Fibroblast of skin of back (primary cell): ENCODE measurements at regions not wholly inside any gene's neighbourhood (a gene's known extent, or its start where the extent isn't known, plus 50 kb on each side); places are given as distances from the start of the nearest gene placed in this dataset.
"Not testable (repeated sequence)": the region's sequence is repeated elsewhere in the genome, so short reads cannot be mapped to it uniquely, and the experiment has no call there.

Source experiments
- DNase-seq: peaks from one replicate; pipeline ENCODE4 v3.0.0-alpha.2; 2013

DNA sequence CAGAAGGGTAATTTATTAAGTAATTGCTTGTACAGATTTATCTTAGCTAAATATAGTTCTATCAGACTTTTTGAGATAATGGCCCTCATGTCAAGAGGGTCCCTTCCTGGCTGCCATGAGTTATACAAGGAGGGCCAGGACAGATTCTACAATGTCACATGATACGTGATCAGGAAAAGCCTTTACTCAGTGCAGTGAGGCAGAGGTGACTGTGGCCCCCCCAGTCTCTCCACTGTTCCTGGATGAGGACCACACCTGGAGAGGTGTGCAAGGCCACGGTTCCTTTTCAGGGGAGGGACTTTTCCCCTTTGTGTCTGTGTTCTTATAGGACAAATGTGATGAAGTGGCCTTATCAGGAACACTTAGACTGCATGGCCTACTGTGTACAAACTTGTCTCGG is 54.3 kb upstream of the LRCH1 start:
- no peak for DNase-seq

GRCh38 chr13:46496086-46496485 is 56.9 kb upstream of the LRCH1 start:
- no peak for DNase-seq

GRCh38 chr13:46495651-46496050 is 57.3 kb upstream of the LRCH1 start:
- DNase-seq: peak; percentile 6

DNA sequence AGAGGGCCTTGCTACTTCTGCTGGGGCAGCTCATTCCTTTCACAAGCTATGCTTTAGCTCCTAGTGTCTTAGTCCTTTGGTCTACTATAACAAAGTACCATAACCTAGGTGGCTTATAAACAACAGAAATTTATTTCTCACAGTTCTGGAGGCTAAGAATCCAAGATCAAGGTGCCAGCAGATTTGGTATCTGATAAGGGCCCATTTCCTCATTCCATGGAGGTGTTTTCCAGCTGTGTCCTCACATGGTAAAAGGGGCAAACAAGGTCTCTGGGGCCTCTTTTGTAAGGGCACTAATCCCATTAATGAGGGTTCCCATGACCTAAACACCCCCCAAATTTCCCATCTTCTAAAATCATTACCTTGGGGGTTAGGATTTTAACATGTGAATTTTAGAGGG is 57.9 kb upstream of the LRCH1 start:
- no peak for DNase-seq

GRCh38 chr13:46492946-46493345 is 60.0 kb upstream of the LRCH1 start:
- peak; percentile 63 for DNase-seq

DNA sequence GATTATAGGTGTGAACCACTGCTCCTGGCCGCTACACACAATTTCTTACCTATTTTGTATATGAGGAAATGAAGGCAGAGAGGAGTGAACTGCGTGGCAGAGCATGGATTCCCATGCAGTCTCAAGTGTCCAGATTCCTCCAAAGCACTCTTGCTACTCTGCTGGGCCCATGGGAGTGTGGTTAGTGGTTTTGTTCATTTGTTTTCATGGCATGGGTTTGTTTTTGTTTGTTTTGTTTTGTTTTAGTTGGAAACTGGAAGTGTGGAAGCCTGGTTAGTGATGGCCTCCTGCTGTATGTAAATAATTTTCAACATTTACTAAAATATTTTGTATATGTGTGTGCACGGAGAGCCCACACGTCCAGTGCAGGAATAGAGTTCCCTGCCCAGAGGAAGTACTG is 61.3 kb upstream of the LRCH1 start:
- DNase-seq: peak; percentile 76

- not testable (repeated sequence) for DNase-seq
These were observed 62.3 kb upstream of the LRCH1 start for GRCh38 chr13:46490713-46491112.

DNA sequence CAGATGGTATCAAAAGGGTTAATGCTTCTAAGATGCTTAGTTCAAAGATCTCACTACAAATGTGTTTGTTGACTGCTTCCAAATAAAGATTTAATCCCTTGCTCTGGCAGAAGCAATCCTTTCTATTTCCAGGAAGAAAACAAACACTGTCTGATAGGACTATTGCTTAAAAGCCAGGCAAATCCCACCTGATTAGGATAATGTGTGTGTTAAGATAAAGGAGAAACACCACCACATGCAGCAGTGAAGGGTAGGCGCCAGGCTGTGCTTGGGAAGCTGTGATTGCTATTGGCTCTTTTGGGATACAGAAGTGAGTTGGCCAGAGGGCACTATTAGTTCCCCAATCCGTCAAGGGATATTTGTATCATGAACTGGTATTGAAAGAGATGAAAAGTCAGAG is 62.8 kb upstream of the LRCH1 start:
- DNase-seq: no peak

- DNase-seq: peak; percentile 98
These were observed 63.4 kb upstream of the LRCH1 start for GRCh38 chr13:46489586-46490023.

GRCh38 chr13:46487748-46488147 is 65.2 kb upstream of the LRCH1 start:
- no peak for DNase-seq

DNA sequence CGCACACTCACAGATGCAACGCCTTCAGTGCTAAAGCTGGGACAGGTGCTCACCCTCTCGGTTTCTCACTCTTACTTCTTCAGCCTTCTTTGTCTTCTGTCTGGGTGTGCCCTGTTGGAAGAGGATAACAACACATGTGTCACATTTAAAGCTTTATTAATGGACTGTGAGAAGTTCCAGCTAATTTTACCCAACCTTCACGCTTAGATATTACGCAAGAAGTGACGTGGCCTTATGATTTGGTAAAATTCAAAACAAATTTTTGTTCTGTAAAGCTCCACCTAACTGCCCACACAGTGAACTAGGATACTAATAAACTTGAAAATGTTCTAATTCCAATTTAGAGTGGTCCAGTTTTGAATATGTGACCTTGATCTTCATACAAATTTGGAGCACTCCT is 66.7 kb upstream of the LRCH1 start:
- DNase-seq: no peak

DNA sequence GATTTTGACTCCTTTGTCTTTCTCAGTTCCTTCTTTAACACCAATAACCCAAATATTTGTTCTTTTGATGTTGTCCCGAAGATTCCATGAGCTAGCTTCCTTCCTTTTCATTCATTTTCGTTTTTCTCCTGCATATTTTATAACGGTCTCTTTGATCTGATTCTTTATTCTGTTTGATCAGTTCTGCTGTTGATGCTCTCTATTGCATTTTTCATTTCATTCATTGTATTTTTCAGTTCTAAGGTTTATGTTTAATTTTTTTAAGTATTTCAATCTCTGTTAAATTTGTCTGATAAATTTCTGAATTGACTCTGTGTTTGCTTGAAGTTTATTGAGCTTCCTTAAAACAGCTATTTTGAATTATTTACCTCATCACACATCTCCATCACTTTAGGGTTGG is 68.4 kb upstream of the LRCH1 start:
- DNase-seq: no peak

DNA sequence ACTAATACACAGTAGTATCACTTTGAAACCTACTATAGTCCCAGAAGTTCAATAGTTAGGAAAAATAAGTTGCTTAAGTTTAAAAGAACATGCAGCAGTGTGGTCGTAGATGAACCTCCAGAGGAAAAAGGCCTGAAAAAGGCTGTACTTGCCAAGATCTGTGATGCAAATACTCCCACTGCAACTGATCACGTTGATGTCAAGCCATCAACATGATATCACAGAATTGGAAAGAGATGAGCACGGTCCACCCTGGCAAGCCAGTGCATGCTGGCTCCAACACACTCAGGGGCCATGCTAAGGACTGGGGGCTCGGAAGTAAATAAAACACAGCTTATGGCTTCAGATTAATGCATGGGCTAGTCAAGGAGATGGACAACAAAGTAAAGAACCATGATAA is 71.8 kb upstream of the LRCH1 start:
- DNase-seq: no peak

GRCh38 chr13:46480131-46480530 is 72.8 kb upstream of the LRCH1 start:
- DNase-seq: no peak

DNA sequence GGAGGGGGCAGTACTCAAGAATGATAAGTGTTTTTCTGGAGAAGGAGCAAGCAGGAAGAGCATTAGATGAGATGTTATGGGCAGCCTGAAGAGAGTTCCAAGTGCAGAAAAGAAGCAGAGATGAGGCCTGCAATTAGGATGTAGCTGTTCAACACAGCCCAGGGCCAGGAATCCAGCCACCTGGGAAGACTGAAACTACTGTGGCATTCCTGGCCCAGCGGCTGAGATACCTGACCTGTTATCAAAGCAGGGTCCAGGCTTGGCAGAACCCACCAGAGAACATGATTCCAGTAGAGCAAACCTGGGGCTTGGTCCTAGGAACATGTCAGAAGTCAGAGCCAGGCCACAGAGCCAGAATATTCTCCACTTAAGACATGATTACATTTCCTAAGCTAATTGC is 73.3 kb upstream of the LRCH1 start:
- no peak for DNase-seq

DNA sequence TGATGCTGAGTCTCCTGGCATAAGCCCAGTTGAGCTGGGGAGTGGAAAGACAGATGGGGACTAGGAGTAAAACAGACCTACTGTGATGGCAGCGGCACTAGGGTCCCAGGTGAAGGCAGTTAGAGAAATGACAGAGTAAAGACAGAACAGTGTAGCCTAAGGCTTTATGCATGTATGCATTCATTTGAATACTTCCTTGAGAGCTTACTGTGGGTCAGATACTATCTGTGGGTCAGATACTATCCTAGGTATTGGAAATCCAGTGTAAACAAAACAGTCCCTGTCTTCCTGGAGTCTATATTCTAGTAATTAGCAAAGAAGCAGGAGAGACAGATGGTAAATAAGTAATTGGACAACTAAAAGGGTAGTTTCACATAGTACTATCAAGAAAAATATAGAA is 73.7 kb upstream of the LRCH1 start:
- DNase-seq: no peak

- peak; percentile 61 for DNase-seq
These were observed 74.3 kb upstream of the LRCH1 start for GRCh38 chr13:46478651-46479050.

DNA sequence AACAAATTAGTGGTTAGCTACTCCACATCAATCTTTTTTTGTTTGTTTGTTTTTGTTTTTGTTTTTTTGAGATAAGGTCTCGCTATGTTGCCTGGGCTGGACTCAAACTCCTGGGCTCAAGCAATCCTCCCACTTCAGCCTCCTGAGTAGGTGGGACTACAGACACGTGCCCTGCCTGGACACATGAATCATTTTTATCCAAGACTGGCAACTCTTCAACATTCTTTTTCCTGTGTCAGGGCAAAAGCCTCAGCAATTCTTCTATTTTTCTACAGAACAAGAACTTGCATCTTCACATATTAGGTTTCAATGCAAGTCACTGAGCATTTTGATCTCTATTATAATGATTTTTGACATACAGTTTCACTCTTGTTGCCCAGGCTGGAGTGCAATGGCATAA is 76.8 kb upstream of the LRCH1 start:
- DNase-seq: peak; percentile 51

- DNase-seq: peak; percentile 59
These were observed 77.4 kb upstream of the LRCH1 start for GRCh38 chr13:46475541-46475991.

- DNase-seq: peak; percentile 69
These were observed 79.2 kb upstream of the LRCH1 start for GRCh38 chr13:46473806-46474205.

- DNase-seq: no peak
These were observed 80.6 kb upstream of the LRCH1 start for GRCh38 chr13:46472384-46472783.

DNA sequence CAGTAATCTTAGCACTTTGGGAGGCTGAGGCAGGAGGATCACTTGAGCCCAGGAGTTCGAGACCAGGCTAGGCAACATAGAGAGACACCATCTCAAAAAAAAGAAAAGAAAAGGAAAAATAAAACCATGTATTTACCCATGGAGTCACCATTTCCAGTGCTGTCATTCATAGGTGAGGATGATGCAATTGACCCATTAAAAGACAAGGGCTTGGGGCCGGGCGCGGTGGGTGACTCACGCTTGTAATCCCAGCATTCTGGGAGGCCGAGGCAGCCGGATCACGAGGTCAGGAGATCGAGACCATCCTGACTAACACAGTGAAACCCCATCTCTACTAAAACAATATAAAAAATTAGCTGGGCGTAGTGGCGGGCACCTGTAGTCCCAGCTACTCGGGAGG is 82.6 kb upstream of the RUBCNL start:
- not testable (repeated sequence) for DNase-seq

GRCh38 chr13:46468570-46469463 is 81.8 kb upstream of the RUBCNL start:
- peak; percentile 82 for DNase-seq

- peak; percentile 25 for DNase-seq
These were observed 80.6 kb upstream of the RUBCNL start for GRCh38 chr13:46467694-46468093.

DNA sequence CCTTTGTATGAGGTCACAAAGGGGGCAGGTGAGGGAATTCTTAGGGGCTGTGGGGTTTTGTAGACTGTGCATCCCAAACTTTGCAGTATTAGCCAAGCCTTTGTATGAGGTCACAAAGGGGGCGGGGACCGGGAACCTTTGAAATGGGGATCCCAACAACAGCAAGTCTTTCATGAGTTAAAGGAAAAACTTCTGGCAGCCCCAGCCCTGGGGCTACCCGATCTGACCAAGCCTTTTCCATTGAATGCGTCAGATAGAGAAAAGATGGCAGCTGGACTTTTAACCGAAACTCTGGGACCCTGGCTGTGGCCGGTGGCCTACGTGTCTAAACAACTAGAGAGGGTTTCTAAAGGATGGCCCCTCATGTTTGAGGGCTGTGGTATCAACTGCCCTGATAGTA is 79.0 kb upstream of the RUBCNL start:
- DNase-seq: not testable (repeated sequence)
